Epithelial cell of esophagus (primary cell): ENCODE measurements at regions not wholly inside any gene's neighbourhood (a gene's known extent, or its start where the extent isn't known, plus 50 kb on each side); places are given as distances from the start of the nearest gene placed in this dataset.
"Not testable (repeated sequence)": the region's sequence is repeated elsewhere in the genome, so short reads cannot be mapped to it uniquely, and the experiment has no call there.

ENCODE experiments used
- DNase-seq: peaks from one replicate; pipeline ENCODE4 v3.0.0; 2010; ENCODE audit warnings: low read depth
- H3K4me3 ChIP-seq: 2 replicates; pipeline ENCODE4 v1.5.1; 2011; ENCODE audit warnings: mild to moderate bottlenecking, low read length, control low read depth
- TF ChIP-seq, protein P1 (sequence below): IDR thresholded peaks from 2 replicates; pipeline ENCODE4 v1.5.1; 2011; ENCODE audit warnings: low read depth, mild to moderate bottlenecking, low read length, control low read depth, inconsistent platforms; ENCODE audit not compliant: insufficient read depth; ENCODE audit errors: missing control alignments

DNA sequence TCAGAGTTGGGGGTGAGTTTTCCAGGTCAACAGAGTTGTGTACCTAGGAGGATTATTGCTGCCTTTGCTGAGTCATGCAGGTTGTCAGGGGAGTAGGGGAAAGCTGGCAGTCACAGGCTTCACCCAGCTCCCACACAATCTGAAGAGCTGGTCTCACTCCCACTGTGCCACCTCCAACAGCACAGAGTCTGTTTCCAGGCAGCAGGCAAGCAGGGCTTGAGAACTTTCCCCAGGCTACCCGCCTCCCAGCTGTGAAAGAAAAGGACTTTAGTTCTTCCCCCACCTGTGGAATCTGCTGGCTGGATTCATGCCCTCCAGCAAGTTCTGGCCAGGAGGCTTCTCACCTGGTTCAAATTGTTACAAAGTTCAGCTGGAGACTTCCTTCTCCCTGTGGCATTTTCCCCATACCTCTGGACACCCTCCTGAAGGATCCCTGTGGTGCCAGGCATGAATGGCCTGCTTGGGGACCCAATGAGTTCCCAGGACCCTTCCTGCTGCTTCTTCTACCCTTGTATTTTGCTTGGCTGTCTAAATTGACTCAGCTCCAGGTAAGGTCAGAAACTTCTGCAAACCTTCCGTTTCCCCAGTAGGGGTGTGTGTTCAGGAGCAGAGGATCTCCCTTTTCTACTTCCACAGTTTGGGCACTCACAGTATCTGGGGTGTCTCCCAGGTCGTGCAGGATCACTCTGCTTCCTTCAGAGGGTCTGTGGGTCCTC, 378.1 kb upstream of the MAN1A1 start:
- peak; percentile 19 for DNase-seq
- TF ChIP-seq, protein P1, sequence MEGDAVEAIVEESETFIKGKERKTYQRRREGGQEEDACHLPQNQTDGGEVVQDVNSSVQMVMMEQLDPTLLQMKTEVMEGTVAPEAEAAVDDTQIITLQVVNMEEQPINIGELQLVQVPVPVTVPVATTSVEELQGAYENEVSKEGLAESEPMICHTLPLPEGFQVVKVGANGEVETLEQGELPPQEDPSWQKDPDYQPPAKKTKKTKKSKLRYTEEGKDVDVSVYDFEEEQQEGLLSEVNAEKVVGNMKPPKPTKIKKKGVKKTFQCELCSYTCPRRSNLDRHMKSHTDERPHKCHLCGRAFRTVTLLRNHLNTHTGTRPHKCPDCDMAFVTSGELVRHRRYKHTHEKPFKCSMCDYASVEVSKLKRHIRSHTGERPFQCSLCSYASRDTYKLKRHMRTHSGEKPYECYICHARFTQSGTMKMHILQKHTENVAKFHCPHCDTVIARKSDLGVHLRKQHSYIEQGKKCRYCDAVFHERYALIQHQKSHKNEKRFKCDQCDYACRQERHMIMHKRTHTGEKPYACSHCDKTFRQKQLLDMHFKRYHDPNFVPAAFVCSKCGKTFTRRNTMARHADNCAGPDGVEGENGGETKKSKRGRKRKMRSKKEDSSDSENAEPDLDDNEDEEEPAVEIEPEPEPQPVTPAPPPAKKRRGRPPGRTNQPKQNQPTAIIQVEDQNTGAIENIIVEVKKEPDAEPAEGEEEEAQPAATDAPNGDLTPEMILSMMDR: no peak
- no peak overlapping the region for H3K4me3 ChIP-seq

DNA sequence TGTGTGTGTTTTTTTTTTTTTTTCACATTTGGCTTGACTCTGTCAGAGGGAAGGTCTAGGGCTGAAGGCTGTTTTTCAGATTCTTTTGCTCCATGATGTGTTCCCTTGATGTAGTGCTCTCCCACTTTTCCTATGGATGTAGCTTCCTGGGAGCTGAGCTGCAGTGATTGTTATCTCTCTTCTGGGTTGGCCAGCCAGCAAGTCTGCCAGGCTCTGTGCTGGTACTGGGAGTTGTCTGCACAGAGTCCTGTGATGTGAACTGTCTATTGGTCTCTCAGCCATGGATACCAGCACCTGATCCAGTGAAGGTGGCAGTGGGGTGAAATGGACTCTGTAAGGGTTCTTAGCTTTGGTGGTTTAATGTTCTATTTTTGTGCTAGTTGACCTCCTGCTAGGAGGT, 377.4 kb upstream of the MAN1A1 start:
- not testable (repeated sequence) for DNase-seq, H3K4me3 ChIP-seq

DNA sequence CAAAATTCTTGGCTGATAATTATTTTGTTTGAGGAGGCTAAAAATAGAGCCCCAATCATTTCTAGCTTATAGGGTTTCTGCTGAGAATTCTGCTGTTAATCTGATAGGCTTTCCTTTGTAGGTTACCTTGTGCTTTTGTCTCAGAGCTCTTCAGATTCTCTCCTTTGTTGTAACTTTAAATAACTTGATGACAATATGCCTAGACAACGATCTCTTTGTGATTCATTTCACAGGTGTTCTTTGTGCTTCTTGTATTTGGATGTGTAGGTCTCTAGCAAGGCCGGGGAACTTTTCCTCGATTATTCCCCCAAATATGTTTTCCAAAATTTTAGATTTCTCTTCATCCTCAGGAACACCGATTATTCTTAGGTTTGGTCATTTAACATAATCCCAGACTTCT, 376.5 kb upstream of the MAN1A1 start:
- no peak overlapping the region for H3K4me3 ChIP-seq
- DNase-seq: no peak
- TF ChIP-seq, protein P1: no peak

DNA sequence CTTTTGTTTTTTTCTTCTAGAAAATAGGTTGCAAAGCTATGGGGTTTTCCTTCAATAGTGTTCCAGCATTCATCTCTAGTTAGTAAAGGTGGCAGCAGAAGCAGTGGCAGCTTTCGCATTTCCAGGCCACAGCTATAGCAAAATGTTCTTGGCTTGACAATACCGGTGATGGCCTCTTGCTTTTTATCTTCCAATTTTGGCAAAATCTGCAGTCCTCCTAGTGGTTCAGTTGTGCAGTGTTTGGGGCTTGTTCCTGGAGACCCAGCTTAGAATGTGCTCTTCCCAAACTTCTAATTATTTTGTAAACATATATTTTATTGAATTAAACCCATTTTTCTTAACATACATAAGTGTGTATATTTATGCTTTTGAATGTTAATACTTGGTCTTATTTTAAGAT, 370.6 kb upstream of the MAN1A1 start:
- H3K4me3 ChIP-seq: no peak overlapping the region
- no peak for DNase-seq
- TF ChIP-seq, protein P1: peak; percentile 15

DNA sequence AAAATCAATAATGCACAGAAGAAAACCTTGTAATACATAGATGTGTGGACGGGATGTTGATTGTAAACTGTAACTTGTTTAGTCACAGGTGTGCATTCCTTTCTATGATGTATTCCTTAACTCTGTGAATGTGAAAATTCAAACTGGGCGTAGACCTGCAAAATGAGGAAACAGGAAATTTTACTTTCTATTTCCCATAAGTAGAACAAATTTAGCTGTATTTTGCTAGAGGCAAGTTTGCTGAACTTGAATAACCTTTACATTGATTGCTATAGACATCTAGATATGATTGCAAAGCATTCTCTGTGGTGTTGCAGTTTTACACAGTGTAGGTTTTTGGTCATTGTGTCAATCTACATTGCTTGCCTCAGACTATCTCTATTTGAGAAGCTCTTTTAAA, 368.4 kb upstream of the MAN1A1 start:
- TF ChIP-seq, protein P1: no peak
- H3K4me3 ChIP-seq: no peak overlapping the region
- peak; percentile 64 for DNase-seq

DNA sequence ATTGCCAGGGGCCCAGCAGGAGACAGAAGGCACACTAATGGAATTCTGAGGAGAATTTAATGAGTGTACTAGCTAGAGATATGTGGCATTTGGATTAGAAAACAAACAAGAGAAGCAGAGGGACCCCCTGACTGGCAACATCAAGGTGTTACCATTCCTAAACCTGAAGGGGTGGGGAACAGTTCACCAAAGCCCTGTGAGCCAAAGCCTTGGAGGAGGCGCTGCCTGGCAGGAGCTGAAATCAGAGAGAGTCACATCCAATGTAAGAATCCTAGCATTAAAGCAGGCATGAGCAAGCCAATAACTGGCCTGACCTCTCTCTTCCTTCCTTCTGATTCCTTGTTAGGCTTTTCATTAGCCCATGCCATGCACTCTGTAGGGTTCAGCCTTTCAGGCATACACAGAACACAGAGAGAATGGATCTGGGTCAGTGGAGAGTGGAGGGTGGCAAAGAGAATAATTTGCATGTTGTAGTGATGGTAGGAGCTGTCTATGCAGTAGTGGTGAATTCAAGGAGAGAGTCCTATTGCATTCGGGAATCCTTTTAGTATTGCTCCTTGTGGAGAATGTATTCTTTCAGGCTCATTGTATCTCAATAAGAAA, 367.2 kb upstream of the MAN1A1 start:
- DNase-seq: no peak
- TF ChIP-seq, protein P1: no peak
- no peak overlapping the region for H3K4me3 ChIP-seq

DNA sequence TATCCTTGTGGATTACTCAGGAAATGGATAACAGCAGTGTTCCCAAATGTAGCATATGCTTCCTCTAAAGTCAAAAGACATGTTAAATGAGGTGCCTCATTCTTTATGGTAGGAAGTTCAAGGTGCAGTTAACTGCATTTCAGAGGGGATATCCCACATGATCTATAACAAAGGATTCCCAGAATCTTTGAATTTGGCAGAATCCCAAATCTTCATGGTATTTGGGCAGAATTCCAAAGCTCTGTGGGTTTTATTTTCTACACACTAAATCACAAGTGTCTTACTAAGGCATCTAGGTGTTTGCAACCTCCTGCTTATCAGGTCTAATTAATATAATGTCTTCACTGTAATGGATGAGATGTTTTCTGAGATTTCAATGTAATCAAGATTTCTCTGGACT, 364.3 kb upstream of the MAN1A1 start:
- TF ChIP-seq, protein P1: no peak
- no peak for DNase-seq

More for the DNA sequence above, 364.3 kb upstream of the MAN1A1 start:
- no peak overlapping the region for H3K4me3 ChIP-seq
